IMR-90 (cell line): ENCODE measurements at regions not wholly inside any gene's neighbourhood (a gene's known extent, or its start where the extent isn't known, plus 50 kb on each side); places are given as distances from the start of the nearest gene placed in this dataset.

Source experiments
- ATAC-seq: fragments of 200-7000 bp; cut with Tn5 transposase; 2 replicates; pipeline ENCODE4 v1.9.1; 2020; ENCODE audit warnings: low read depth, mild to moderate bottlenecking, moderate library complexity
- BruUV-seq: library from RNA; stranded (reverse); fragments of 400-500 nt; replicated peaks from 2 replicates; lab custom pipeline; 2021; lab: Mats Ljungman, UMichigan
- CTCF ChIA-PET: fragments of 300-600 bp; formaldehyde crosslinking; extraction: SDS; loops from one replicate; lab custom pipeline; 2021; ENCODE audit warnings: antibody characterized with exemption; lab: Yijun Ruan, JAX
- POLR2A ChIA-PET: fragments of 300-600 bp; sonication (Branson Sonifier 250); formaldehyde crosslinking; loops from one replicate; lab custom pipeline; 2022; ENCODE audit warnings: antibody characterized with exemption; ENCODE audit not compliant: unreplicated experiment; lab: Charles Lee
- DNase-seq: peaks from one replicate; pipeline ENCODE4 v3.0.0; 2013
- H2AFZ ChIP-seq: replicated peaks from 2 replicates; pipeline ENCODE3; 2013; ENCODE audit warnings: low read length, mild to moderate bottlenecking; ENCODE audit not compliant: poor library complexity
- H2AK5ac ChIP-seq: 2 replicates; pipeline ENCODE4 v1.6.1; 2013; ENCODE audit warnings: low read depth, low read length, inconsistent platforms
- H2AK9ac ChIP-seq: replicated peaks from 2 replicates; pipeline ENCODE3; 2013; ENCODE audit warnings: mild to moderate bottlenecking, low read depth, low read length, moderate library complexity; ENCODE audit not compliant: poor library complexity
- H2BK120ac ChIP-seq: 2 replicates; pipeline ENCODE4 v1.6.1; 2013; ENCODE audit warnings: low read depth, low read length, inconsistent platforms
- H2BK15ac ChIP-seq: 3 replicates; pipeline ENCODE4 v1.6.1; 2013; ENCODE audit warnings: low read depth, low read length, inconsistent platforms
- H2BK20ac ChIP-seq: 2 replicates; pipeline ENCODE4 v1.6.1; 2013; ENCODE audit warnings: low read depth, mild to moderate bottlenecking, inconsistent platforms, low read length, moderate library complexity
- H2BK5ac ChIP-seq: 2 replicates; pipeline ENCODE4 v1.6.1; 2013; ENCODE audit warnings: mild to moderate bottlenecking, low read depth, low read length, inconsistent platforms; ENCODE audit not compliant: poor library complexity, severe bottlenecking
- H3K14ac ChIP-seq: replicated peaks from 2 replicates; pipeline ENCODE4 v1.6.1; 2013; ENCODE audit warnings: low read depth, low read length, inconsistent platforms
- H3K18ac ChIP-seq: 2 replicates; pipeline ENCODE4 v1.6.1; 2013; ENCODE audit warnings: low read depth, low read length, control low read depth
- H3K23ac ChIP-seq: 2 replicates; pipeline ENCODE4 v1.6.1; 2013; ENCODE audit warnings: low read depth, low read length, inconsistent platforms
- H3K27ac ChIP-seq: 2 replicates; pipeline ENCODE4 v1.5.1; 2013; ENCODE audit warnings: mild to moderate bottlenecking, control low read depth, low read length; ENCODE audit not compliant: insufficient read depth
- H3K27me3 ChIP-seq: 2 replicates; pipeline ENCODE4 v1.6.1; 2013; ENCODE audit warnings: low read length; ENCODE audit not compliant: control insufficient read depth, insufficient read depth
- H3K36me3 ChIP-seq: 2 replicates; pipeline ENCODE4 v1.6.1; 2013; ENCODE audit warnings: low read length, mixed read lengths; ENCODE audit not compliant: control insufficient read depth, insufficient read depth
- H3K4ac ChIP-seq: 2 replicates; pipeline ENCODE4 v1.6.1; 2013; ENCODE audit warnings: low read depth, low read length, inconsistent platforms
- H3K4me1 ChIP-seq: 2 replicates; pipeline ENCODE4 v1.6.1; 2013; ENCODE audit warnings: low read length, mixed read lengths; ENCODE audit not compliant: control insufficient read depth, insufficient read depth
- H3K4me2 ChIP-seq: 2 replicates; pipeline ENCODE4 v1.6.1; 2013; ENCODE audit warnings: low read depth, mild to moderate bottlenecking, control low read depth, low read length, moderate library complexity
- H3K4me3 ChIP-seq: 2 replicates; pipeline ENCODE4 v1.5.1; 2013; ENCODE audit warnings: low read depth, mild to moderate bottlenecking, control low read depth, low read length, moderate library complexity; ENCODE audit not compliant: insufficient read depth
- H3K56ac ChIP-seq: 2 replicates; pipeline ENCODE4 v1.6.1; 2013; ENCODE audit warnings: low read length, inconsistent platforms; ENCODE audit not compliant: insufficient read depth; ENCODE audit errors: extremely low read depth
- H3K79me1 ChIP-seq, 2 experiments: 2 replicates each; pipeline ENCODE4 v1.6.1; 2013; ENCODE audit warnings: low read length in 2 of 2, inconsistent platforms in 1 of 2, low read depth in 1 of 2
- H3K9ac ChIP-seq: 2 replicates; pipeline ENCODE4 v1.6.1; 2013; ENCODE audit warnings: low read depth, low read length, control low read depth
- H3K9me1 ChIP-seq: 2 replicates; pipeline ENCODE4 v1.6.1; 2013; ENCODE audit warnings: low read length, inconsistent platforms; ENCODE audit not compliant: insufficient read depth
- H3K9me3 ChIP-seq: 2 replicates; pipeline ENCODE4 v1.6.1; 2013; ENCODE audit warnings: low read length; ENCODE audit not compliant: control insufficient read depth, insufficient read depth
- H4K20me1 ChIP-seq: 2 replicates; pipeline ENCODE4 v1.6.1; 2013; ENCODE audit warnings: low read length, inconsistent platforms; ENCODE audit not compliant: insufficient read depth
- H4K5ac ChIP-seq: 2 replicates; pipeline ENCODE4 v1.6.1; 2013; ENCODE audit warnings: mild to moderate bottlenecking, low read depth, low read length, control low read depth
- H4K8ac ChIP-seq, 2 experiments: 2 replicates each; pipeline ENCODE4 v1.6.1; 2013; ENCODE audit warnings: low read depth in 2 of 2, low read length in 2 of 2, control low read depth in 1 of 2, inconsistent platforms in 1 of 2
- H4K91ac ChIP-seq: 2 replicates; pipeline ENCODE4 v1.6.1; 2013; ENCODE audit warnings: low read depth, low read length, inconsistent platforms; ENCODE audit not compliant: insufficient read depth
- BHLHE40 ChIP-seq: fragments of 150-350 bp; IDR thresholded peaks from 2 replicates; pipeline ENCODE4 v1.6.1; 2016; ENCODE audit warnings: mild to moderate bottlenecking, low read depth, low read length
- CEBPB ChIP-seq: IDR thresholded peaks from 2 replicates; pipeline ENCODE4 v1.6.1; 2012; ENCODE audit warnings: low read depth, low read length, improper control_type of control experiment
- CHD1 ChIP-seq: IDR thresholded peaks from 2 replicates; pipeline ENCODE4 v1.6.1; 2012; ENCODE audit warnings: low read depth, low read length, improper control_type of control experiment
- FOS ChIP-seq: fragments of 150-350 bp; IDR thresholded peaks from 2 replicates; pipeline ENCODE4 v1.6.1; 2016; ENCODE audit warnings: low read depth, low read length
- MAFK ChIP-seq: IDR thresholded peaks from 2 replicates; pipeline ENCODE4 v1.6.1; 2012; ENCODE audit warnings: low read depth, low read length, improper control_type of control experiment
- MAZ ChIP-seq: IDR thresholded peaks from 2 replicates; pipeline ENCODE4 v1.6.1; 2012; ENCODE audit warnings: low read depth, mild to moderate bottlenecking, low read length, improper control_type of control experiment, moderate library complexity, borderline replicate concordance
- MXI1 ChIP-seq: IDR thresholded peaks from 2 replicates; pipeline ENCODE4 v1.6.1; 2012; ENCODE audit warnings: low read depth, mild to moderate bottlenecking, low read length, moderate library complexity, borderline replicate concordance
- NFE2L2 ChIP-seq: fragments of 150-350 bp; IDR thresholded peaks from 2 replicates; pipeline ENCODE4 v1.6.1; 2016; ENCODE audit warnings: low read depth, mild to moderate bottlenecking, low read length
- POLR2A ChIP-seq: IDR thresholded peaks from 2 replicates; pipeline ENCODE4 v1.6.1; 2012; ENCODE audit warnings: mild to moderate bottlenecking, low read depth, low read length
- RAD21 ChIP-seq: IDR thresholded peaks from 2 replicates; pipeline ENCODE4 v1.6.1; 2012; ENCODE audit warnings: low read length, improper control_type of control experiment
- RCOR1 ChIP-seq: IDR thresholded peaks from 2 replicates; pipeline ENCODE4 v1.6.1; 2012; ENCODE audit warnings: mild to moderate bottlenecking, low read length, improper control_type of control experiment; ENCODE audit not compliant: insufficient replicate concordance
- RFX5 ChIP-seq: IDR thresholded peaks from 2 replicates; pipeline ENCODE4 v1.8.0; 2012; ENCODE audit warnings: low read depth, mild to moderate bottlenecking, low read length, moderate library complexity
- SMC3 ChIP-seq: fragments of 150-350 bp; IDR thresholded peaks from 2 replicates; pipeline ENCODE4 v1.6.1; 2016; ENCODE audit warnings: low read depth, mild to moderate bottlenecking, antibody characterized with exemption, low read length, moderate library complexity
- WGBS, 2 experiments: methylation state at CpG; one replicate each; pipeline versions ENCODE4 v1.1.5 to v1.1.7; 2013; ENCODE audit warnings: missing lambda C conversion rate in 2 of 2; ENCODE audit not compliant: insufficient read length in 1 of 2; ENCODE audit errors: extremely low coverage in 2 of 2; 5-methylcytosine and 5-hydroxymethylcytosine counted together
- dilution Hi-C: fragments of 300-500 bp; cut with HindIII; formaldehyde crosslinking; loops from one replicate; pipeline ENCODE4 v1.14.3; 2018; ENCODE audit warnings: low sequenced_read_pairs; ENCODE audit not compliant: unreplicated experiment
- in situ Hi-C: fragments of 300-500 bp; cut with MboI; formaldehyde crosslinking; loops from 3 replicates; pipeline ENCODE4 v1.14.3; 2019; ENCODE audit warnings: low sequenced_read_pairs, inconsistent platforms, mixed read lengths
- intact Hi-C: fragments of 100-400 bp; cut with micrococcal nuclease; formaldehyde crosslinking; loops from 2 replicates; pipeline ENCODE4 v1.10.0; 2022
- TF ChIP-seq, protein P1 (sequence below): fragments of 150-350 bp; IDR thresholded peaks from 2 replicates; pipeline ENCODE4 v1.6.1; 2016; ENCODE audit warnings: low read depth, mild to moderate bottlenecking, low read length, moderate library complexity, borderline replicate concordance
- TF ChIP-seq, protein P2 (sequence below): fragments of 150-350 bp; IDR thresholded peaks from 2 replicates; pipeline ENCODE4 v1.6.1; 2017; ENCODE audit warnings: mild to moderate bottlenecking, antibody characterized with exemption, low read length, low read depth
- TF ChIP-seq, protein P3 (sequence below): conservative IDR thresholded peaks from 2 replicates; pipeline ENCODE4 v1.5.1; 2012; ENCODE audit warnings: mild to moderate bottlenecking, low read depth, low read length, improper control_type of control experiment

DNA sequence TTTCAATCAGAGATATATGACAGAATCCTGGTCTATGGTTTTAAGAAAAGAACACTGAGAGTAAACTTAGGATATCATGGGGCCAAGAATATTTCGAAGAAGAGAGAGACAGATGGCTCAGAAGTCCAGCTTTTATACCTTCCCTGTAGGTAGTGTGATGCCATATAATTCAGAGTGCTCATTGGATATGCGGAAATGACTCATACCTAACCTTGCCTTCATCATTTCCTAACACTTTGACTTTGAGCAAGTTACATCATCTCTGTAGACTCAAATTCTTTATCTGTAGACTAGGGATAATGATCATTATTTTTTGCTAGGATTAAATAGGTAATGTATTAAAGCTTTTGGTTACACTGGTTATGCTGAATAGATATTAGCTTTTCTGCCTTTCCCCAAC, 461.6 kb upstream of the CNTNAP5 start:
- ChIA-PET CTCF (no interaction called here), POLR2A (no interaction called here)
- H3K4me2 ChIP-seq = no peak overlapping the region
- no peaks in the 10 kb centered on the region for H3K36me3 ChIP-seq
- H3K4me1 ChIP-seq = no peaks in the 10 kb centered on the region
- no peak overlapping the region for H3K9ac ChIP-seq
- no peak overlapping the region for H2BK5ac ChIP-seq
- H3K9me1 ChIP-seq = no peaks in the 10 kb centered on the region
- BruUV-seq = no TSS peak
- H3K23ac ChIP-seq = no peak overlapping the region
- ATAC-seq (no peak), DNase-seq (no peak)
- H2BK20ac ChIP-seq = no peak overlapping the region
- no peak overlapping the region for H4K91ac ChIP-seq
- no peak overlapping the region for H2AK9ac ChIP-seq
- no peak overlapping the region for H2BK15ac ChIP-seq
- no peaks in the 10 kb centered on the region for H3K27me3 ChIP-seq
- no peak overlapping the region for H3K56ac ChIP-seq
- no peak overlapping the region for H3K18ac ChIP-seq
- peaks cover 5% of the 10 kb centered on the region for H3K9me3 ChIP-seq
- TF ChIP-seq NFE2L2 (no peak), FOS (no peak), MXI1 (no peak), MAFK (no peak), CHD1 (no peak), CEBPB (no peak), BHLHE40 (no peak), RFX5 (no peak), RAD21 (no peak), MAZ (no peak), RCOR1 (no peak), SMC3 (no peak), POLR2A (no peak)
- TF ChIP-seq, protein P1, sequence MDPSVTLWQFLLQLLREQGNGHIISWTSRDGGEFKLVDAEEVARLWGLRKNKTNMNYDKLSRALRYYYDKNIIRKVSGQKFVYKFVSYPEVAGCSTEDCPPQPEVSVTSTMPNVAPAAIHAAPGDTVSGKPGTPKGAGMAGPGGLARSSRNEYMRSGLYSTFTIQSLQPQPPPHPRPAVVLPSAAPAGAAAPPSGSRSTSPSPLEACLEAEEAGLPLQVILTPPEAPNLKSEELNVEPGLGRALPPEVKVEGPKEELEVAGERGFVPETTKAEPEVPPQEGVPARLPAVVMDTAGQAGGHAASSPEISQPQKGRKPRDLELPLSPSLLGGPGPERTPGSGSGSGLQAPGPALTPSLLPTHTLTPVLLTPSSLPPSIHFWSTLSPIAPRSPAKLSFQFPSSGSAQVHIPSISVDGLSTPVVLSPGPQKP = no peak
- TF ChIP-seq, protein P2, sequence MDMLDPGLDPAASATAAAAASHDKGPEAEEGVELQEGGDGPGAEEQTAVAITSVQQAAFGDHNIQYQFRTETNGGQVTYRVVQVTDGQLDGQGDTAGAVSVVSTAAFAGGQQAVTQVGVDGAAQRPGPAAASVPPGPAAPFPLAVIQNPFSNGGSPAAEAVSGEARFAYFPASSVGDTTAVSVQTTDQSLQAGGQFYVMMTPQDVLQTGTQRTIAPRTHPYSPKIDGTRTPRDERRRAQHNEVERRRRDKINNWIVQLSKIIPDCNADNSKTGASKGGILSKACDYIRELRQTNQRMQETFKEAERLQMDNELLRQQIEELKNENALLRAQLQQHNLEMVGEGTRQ = no peak
- TF ChIP-seq, protein P3, sequence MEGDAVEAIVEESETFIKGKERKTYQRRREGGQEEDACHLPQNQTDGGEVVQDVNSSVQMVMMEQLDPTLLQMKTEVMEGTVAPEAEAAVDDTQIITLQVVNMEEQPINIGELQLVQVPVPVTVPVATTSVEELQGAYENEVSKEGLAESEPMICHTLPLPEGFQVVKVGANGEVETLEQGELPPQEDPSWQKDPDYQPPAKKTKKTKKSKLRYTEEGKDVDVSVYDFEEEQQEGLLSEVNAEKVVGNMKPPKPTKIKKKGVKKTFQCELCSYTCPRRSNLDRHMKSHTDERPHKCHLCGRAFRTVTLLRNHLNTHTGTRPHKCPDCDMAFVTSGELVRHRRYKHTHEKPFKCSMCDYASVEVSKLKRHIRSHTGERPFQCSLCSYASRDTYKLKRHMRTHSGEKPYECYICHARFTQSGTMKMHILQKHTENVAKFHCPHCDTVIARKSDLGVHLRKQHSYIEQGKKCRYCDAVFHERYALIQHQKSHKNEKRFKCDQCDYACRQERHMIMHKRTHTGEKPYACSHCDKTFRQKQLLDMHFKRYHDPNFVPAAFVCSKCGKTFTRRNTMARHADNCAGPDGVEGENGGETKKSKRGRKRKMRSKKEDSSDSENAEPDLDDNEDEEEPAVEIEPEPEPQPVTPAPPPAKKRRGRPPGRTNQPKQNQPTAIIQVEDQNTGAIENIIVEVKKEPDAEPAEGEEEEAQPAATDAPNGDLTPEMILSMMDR = no peak
- H3K4ac ChIP-seq = no peak overlapping the region
- no peaks in the 10 kb centered on the region for H4K20me1 ChIP-seq
- H2AFZ ChIP-seq = no peak overlapping the region
- no peak overlapping the region for H4K5ac ChIP-seq
- in situ Hi-C loops (no loop called here), intact Hi-C loops (no loop called here), dilution Hi-C loops (no loop called here)
- no peak overlapping the region for H4K8ac ChIP-seq
- H3K27ac ChIP-seq = no peak overlapping the region
- no peak overlapping the region for H3K14ac ChIP-seq
- no peak overlapping the region for H2AK5ac ChIP-seq
- no peak overlapping the region for H2BK120ac ChIP-seq
- H3K79me1 ChIP-seq = no peaks in the 10 kb centered on the region
- H3K4me3 ChIP-seq = no peak overlapping the region
- WGBS, 2 experiments = no CpG with 5 or more reads among the region's 2 CpGs
